ENCODE measurements at regions not wholly inside any gene's neighbourhood (a gene's known extent, or its start where the extent isn't known, plus 50 kb on each side); places are given as distances from the start of the nearest gene placed in this dataset.

DNA sequence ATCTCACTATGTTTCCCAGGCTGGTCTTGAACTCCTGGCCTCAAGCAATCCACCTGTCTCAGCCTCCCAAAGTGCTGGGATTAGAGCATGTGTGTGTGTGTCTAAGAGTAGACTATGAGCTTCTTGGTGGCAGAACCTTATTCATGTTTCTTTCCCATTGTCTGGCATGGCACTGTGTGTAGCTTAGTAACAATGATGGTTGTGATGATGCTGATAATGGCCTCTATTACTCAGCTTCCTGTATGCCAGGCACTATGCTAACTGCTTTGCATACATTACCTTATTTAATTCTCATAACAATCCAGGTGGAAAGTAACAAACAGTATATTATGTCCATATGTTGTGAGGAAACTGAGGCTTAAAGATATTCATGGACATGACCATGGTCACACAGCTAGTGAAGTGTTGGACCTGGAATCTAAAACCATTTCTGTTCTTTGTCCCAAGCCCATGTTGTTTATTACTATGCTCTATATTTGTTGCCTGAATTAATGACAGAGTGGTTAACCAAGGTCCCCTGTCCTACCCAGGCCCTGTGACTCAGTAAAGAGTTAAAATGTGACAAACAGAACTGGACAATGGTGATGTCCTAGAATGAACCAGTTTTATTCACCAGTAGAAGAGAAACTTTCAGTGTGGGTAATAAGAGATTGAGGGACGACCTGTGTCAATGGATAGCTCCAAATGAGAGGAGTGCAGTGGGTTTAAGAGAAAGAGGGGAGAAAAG, 109.6 kb downstream of the KLF5 start:
- Histone ChIP-seq H3K27ac (ENCODE audit: low read depth in 1 of 2, low read length in 2 of 2) (no peak overlapping the region), H3K4me3 (replicated peaks in 1 of 3; ENCODE audit: low read depth in 2 of 3, low read length in 3 of 3) (no peak overlapping the region), H3K4me1 (ENCODE audit: control insufficient read depth in 1 of 2, insufficient read depth in 2 of 2, low read length in 2 of 2) (no peaks in the 10 kb centered on the region), H4K20me1 (ENCODE audit: insufficient read depth, low read length) (no peaks in the 10 kb centered on the region), H3K27me3 (ENCODE audit: control insufficient read depth in 2 of 2, insufficient read depth in 2 of 2, low read length in 2 of 2) (no peaks in the 10 kb centered on the region), H3K9me3 (replicated peaks in 1 of 2; ENCODE audit: control insufficient read depth in 1 of 2, insufficient read depth in 1 of 2, low read length in 2 of 2) (no peaks in the 10 kb centered on the region), H3K4me2 (replicated peaks; ENCODE audit: extremely low read depth, low read length, poor library complexity, severe bottlenecking) (no peak overlapping the region), H3K36me3 (replicated peaks in 1 of 2; ENCODE audit: control insufficient read depth in 1 of 2, insufficient read depth in 2 of 2, low read length in 2 of 2) (no peaks in the 10 kb centered on the region), H3K79me2 (ENCODE audit: insufficient read depth, low read length) (no peaks in the 10 kb centered on the region), H2AFZ (ENCODE audit: insufficient read depth, low read depth, low read length, poor library complexity, severe bottlenecking) (no peak overlapping the region), H3K9ac (ENCODE audit: insufficient read depth, low read length, poor library complexity, severe bottlenecking) (no peak overlapping the region)
- Mint-ChIP-seq H3K4me3 (no peak overlapping the region), H3K36me3 (no peaks in the 10 kb centered on the region), H3K9me3 (peaks cover 0 to 3% (median 0%) of the 10 kb centered on the region in 7 donors), H3K4me1 (peaks cover 3% of the 10 kb centered on the region), H3K27ac (peak overlapping the region in 1 of 7 donors; percentile 24), H3K27me3 (ENCODE audit: low read depth in 3 of 3) (peaks cover 0 to 2% (median 2%) of the 10 kb centered on the region in 3 donors)
- DNase-seq: no peak
- TF ChIP-seq, protein P1, sequence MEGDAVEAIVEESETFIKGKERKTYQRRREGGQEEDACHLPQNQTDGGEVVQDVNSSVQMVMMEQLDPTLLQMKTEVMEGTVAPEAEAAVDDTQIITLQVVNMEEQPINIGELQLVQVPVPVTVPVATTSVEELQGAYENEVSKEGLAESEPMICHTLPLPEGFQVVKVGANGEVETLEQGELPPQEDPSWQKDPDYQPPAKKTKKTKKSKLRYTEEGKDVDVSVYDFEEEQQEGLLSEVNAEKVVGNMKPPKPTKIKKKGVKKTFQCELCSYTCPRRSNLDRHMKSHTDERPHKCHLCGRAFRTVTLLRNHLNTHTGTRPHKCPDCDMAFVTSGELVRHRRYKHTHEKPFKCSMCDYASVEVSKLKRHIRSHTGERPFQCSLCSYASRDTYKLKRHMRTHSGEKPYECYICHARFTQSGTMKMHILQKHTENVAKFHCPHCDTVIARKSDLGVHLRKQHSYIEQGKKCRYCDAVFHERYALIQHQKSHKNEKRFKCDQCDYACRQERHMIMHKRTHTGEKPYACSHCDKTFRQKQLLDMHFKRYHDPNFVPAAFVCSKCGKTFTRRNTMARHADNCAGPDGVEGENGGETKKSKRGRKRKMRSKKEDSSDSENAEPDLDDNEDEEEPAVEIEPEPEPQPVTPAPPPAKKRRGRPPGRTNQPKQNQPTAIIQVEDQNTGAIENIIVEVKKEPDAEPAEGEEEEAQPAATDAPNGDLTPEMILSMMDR (IDR thresholded peaks at IDR 0.05): no peak
- intact Hi-C loops (cut with micrococcal nuclease): no loop called here
- 83% methylated on average over 1 of the region's 1 CpG for WGBS (ENCODE audit: insufficient coverage)

DNA sequence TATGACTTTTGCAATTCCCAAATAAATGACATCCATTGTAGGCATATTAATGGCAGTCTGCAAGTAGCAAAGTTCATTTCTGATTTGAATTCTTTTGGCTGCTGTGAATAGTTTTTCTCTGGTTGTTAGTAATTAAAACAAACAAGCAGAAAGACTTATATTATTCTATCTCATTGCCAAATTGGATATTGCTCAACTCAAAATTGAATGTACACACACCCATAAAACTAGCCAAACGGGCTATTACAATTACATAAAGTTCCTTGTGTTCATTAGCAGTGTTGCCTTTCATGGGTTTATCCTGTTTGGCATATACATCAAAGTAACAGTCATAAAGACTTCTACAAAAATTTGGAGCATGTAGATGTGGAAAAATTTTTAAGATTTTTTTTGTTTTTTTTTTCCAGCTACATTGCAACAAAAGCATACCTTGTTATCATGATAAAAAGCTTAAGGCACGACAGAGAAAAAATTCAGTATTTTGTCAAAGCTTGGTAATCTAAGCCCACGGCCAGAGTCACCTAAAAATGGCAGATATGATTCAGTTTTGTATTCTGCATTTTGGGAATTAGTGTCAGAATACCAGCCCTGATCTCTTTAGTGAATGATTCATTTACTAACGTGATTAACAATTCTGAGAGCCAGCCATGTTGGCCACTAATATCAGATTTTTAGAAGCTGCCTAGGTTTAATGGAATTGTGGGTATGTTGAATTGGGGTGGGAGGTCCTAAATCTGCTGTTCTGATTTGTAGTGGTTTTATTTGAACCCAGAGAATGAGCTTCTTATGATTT, 108.4 kb downstream of the KLF5 start:
- Mint-ChIP-seq H3K36me3 (no peaks in the 10 kb centered on the region), H3K4me1 (peaks cover 3% of the 10 kb centered on the region), H3K4me3 (no peak overlapping the region), H3K27ac (no peak overlapping the region), H3K27me3 (ENCODE audit: low read depth in 3 of 3) (peaks cover 0 to 2% (median 2%) of the 10 kb centered on the region in 3 donors), H3K9me3 (peaks cover 0 to 4% (median 0%) of the 10 kb centered on the region in 7 donors)
- intact Hi-C loops (cut with micrococcal nuclease): no loop called here
- no peak overlapping the region for H2AFZ ChIP-seq (ENCODE audit: insufficient read depth, low read depth, low read length, poor library complexity, severe bottlenecking)
- no peak overlapping the region for H3K9ac ChIP-seq (ENCODE audit: insufficient read depth, low read length, poor library complexity, severe bottlenecking)
- H4K20me1 ChIP-seq (ENCODE audit: insufficient read depth, low read length): no peaks in the 10 kb centered on the region
- no peaks in the 10 kb centered on the region for H3K4me1 ChIP-seq (ENCODE audit: control insufficient read depth in 1 of 2, insufficient read depth in 2 of 2, low read length in 2 of 2)
- WGBS (ENCODE audit: insufficient coverage): 100% methylated on average over 2 of the region's 4 CpGs
- no peak overlapping the region for H3K27ac ChIP-seq (ENCODE audit: low read depth in 1 of 2, low read length in 2 of 2)
- H3K36me3 ChIP-seq (replicated peaks in 1 of 2; ENCODE audit: control insufficient read depth in 1 of 2, insufficient read depth in 2 of 2, low read length in 2 of 2): no peaks in the 10 kb centered on the region
- no peak for DNase-seq
- no peaks in the 10 kb centered on the region for H3K79me2 ChIP-seq (ENCODE audit: insufficient read depth, low read length)
- no peaks in the 10 kb centered on the region for H3K9me3 ChIP-seq (replicated peaks in 1 of 2; ENCODE audit: control insufficient read depth in 1 of 2, insufficient read depth in 1 of 2, low read length in 2 of 2)
- H3K4me3 ChIP-seq (replicated peaks in 1 of 3; ENCODE audit: low read depth in 2 of 3, low read length in 3 of 3): no peak overlapping the region
- no peaks in the 10 kb centered on the region for H3K27me3 ChIP-seq (ENCODE audit: control insufficient read depth in 2 of 2, insufficient read depth in 2 of 2, low read length in 2 of 2)
- no peak overlapping the region for H3K4me2 ChIP-seq (replicated peaks; ENCODE audit: extremely low read depth, low read length, poor library complexity, severe bottlenecking)
- TF ChIP-seq, protein P1 (IDR thresholded peaks at IDR 0.05): no peak

Measured in CD14-positive monocyte (primary cell).